GM12878 (cell line): ENCODE measurements at regions not wholly inside any gene's neighbourhood (a gene's known extent, or its start where the extent isn't known, plus 50 kb on each side); places are given as distances from the start of the nearest gene placed in this dataset.

Experiments used
- ATAC-seq: fragments of 200-7000 bp; cut with Tn5 transposase; 3 replicates; pipeline ENCODE4 v1.9.1; 2020; ENCODE audit warnings: mild to moderate bottlenecking, moderate library complexity
- BruUV-seq: library from RNA; stranded (reverse); fragments of 400-500 nt; replicated peaks from 2 replicates; lab custom pipeline; 2021; lab: Mats Ljungman, UMichigan
- CTCF ChIA-PET: fragments of 300-600 bp; sonication (Branson Sonifier 250); formaldehyde crosslinking; extraction: SDS; loops from one replicate; lab custom pipeline; 2021; ENCODE audit warnings: inconsistent platforms; lab: Yijun Ruan, JAX
- POLR2A ChIA-PET: fragments of 350-600 bp; formaldehyde crosslinking; extraction: SDS; loops from one replicate; lab custom pipeline; 2021; ENCODE audit warnings: inconsistent platforms; lab: Charles Lee
- RAD21 ChIA-PET: fragments of 300-600 bp; sonication (Branson Sonifier 250); formaldehyde crosslinking; loops from one replicate; lab custom pipeline; 2023; ENCODE audit warnings: antibody characterized with exemption; ENCODE audit not compliant: unreplicated experiment; lab: Charles Lee
- SMC1A ChIA-PET: fragments of 300-600 bp; sonication (Branson Sonifier 250); formaldehyde crosslinking; loops from one replicate; lab custom pipeline; 2023; ENCODE audit not compliant: unreplicated experiment, uncharacterized antibody; lab: Charles Lee
- DNase-seq: peaks from one replicate; pipeline ENCODE4 v3.0.0-alpha.2; 2011; ENCODE audit warnings: low read depth, low spot score
- FAIRE-seq: peaks from 3 replicates; lab custom pipeline; 2011; peaks lifted over from hg19 to GRCh38; lab: Jason Lieb, UNC
- H2AFZ ChIP-seq: 2 replicates; pipeline ENCODE4 v1.6.0; 2011; ENCODE audit warnings: low read depth, low read length, control low read depth; ENCODE audit not compliant: control insufficient read depth
- H3K27ac ChIP-seq: 2 replicates; pipeline ENCODE4 v1.5.1; 2011; ENCODE audit warnings: control low read depth; ENCODE audit not compliant: control insufficient read depth, insufficient read depth
- H3K27me3 ChIP-seq, 2 experiments: replicated peaks in 1 of 2; 2 replicates each; pipeline versions ENCODE4 v1.6.0 to v1.6.1; 2011; ENCODE audit warnings: low read length in 1 of 2; ENCODE audit not compliant: control insufficient read depth in 2 of 2, insufficient read depth in 2 of 2
- H3K36me3 ChIP-seq, 2 experiments: 2 replicates each; pipeline ENCODE4 v1.5.1; 2011; ENCODE audit warnings: low read length in 1 of 2; ENCODE audit not compliant: control insufficient read depth in 2 of 2, insufficient read depth in 2 of 2
- H3K4me1 ChIP-seq: 2 replicates; pipeline ENCODE4 v1.6.1; 2011; ENCODE audit warnings: mild to moderate bottlenecking, low read length, moderate library complexity, mixed read lengths; ENCODE audit not compliant: control insufficient read depth, insufficient read depth
- H3K4me2 ChIP-seq: 2 replicates; pipeline ENCODE4 v1.6.0; 2011; ENCODE audit warnings: control low read depth; ENCODE audit not compliant: control insufficient read depth, insufficient read depth
- H3K4me3 ChIP-seq: fragments of 200-600 bp; sonication (generic); 2 replicates; pipeline ENCODE4 v1.5.1; 2016
- H3K79me2 ChIP-seq: 2 replicates; pipeline ENCODE4 v1.6.0; 2011; ENCODE audit warnings: low read length; ENCODE audit not compliant: control insufficient read depth, insufficient read depth
- H3K9ac ChIP-seq: 2 replicates; pipeline ENCODE4 v1.8.0; 2011; ENCODE audit warnings: low read length, control low read depth, mixed read lengths; ENCODE audit not compliant: control insufficient read depth, insufficient read depth
- H3K9me3 ChIP-seq: replicated peaks from 3 replicates; pipeline ENCODE4 v1.5.1; 2011; ENCODE audit warnings: mild to moderate bottlenecking, low read length; ENCODE audit not compliant: control insufficient read depth, insufficient read depth
- H4K20me1 ChIP-seq: 2 replicates; pipeline ENCODE4 v1.6.0; 2011; ENCODE audit not compliant: control insufficient read depth, insufficient read depth
- EZH2 ChIP-seq: IDR thresholded peaks from 2 replicates; pipeline ENCODE4 v1.6.1; 2012; ENCODE audit warnings: low read depth, mild to moderate bottlenecking, control low read depth, inconsistent platforms, low read length, borderline replicate concordance; ENCODE audit not compliant: control insufficient read depth
- FOXM1 ChIP-seq: IDR thresholded peaks from 2 replicates; pipeline ENCODE4 v1.6.1; 2012; ENCODE audit warnings: low read depth, mild to moderate bottlenecking, inconsistent platforms, low read length, moderate library complexity
- GABPA ChIP-seq: IDR thresholded peaks from 2 replicates; pipeline ENCODE4 v1.6.1; 2014; ENCODE audit warnings: antibody characterized with exemption, low read depth, mild to moderate bottlenecking, inconsistent platforms
- JUNB ChIP-seq: IDR thresholded peaks from 2 replicates; pipeline ENCODE4 v1.6.1; 2016; ENCODE audit warnings: antibody characterized with exemption, mild to moderate bottlenecking
- NFIC ChIP-seq: IDR thresholded peaks from 2 replicates; pipeline ENCODE4 v1.6.1; 2012; ENCODE audit warnings: low read depth, mild to moderate bottlenecking, inconsistent platforms, low read length, moderate library complexity
- PAX8 ChIP-seq: fragments of 450-650 bp; IDR thresholded peaks from 2 replicates; pipeline ENCODE4 v1.6.1; 2017; ENCODE audit warnings: mild to moderate bottlenecking, moderate library complexity
- PKNOX1 ChIP-seq: fragments of 450-650 bp; IDR thresholded peaks from 2 replicates; pipeline ENCODE4 v1.6.1; 2016; ENCODE audit warnings: mild to moderate bottlenecking
- SMAD1 ChIP-seq: fragments of 450-650 bp; IDR thresholded peaks from 2 replicates; pipeline ENCODE4 v1.6.1; 2018; ENCODE audit warnings: mild to moderate bottlenecking, low read depth; ENCODE audit not compliant: partially characterized antibody
- SMC3 ChIP-seq: IDR thresholded peaks from 2 replicates; pipeline ENCODE4 v1.6.1; 2011; ENCODE audit warnings: low read length, improper control_type of control experiment, borderline replicate concordance
- ZNF217 ChIP-seq: fragments of 450-650 bp; IDR thresholded peaks from 2 replicates; pipeline ENCODE4 v1.6.1; 2017; ENCODE audit warnings: antibody characterized with exemption, mild to moderate bottlenecking
- WGBS: methylation state at CpG from one replicate; pipeline ENCODE4 v1.1.6; 2016; ENCODE audit warnings: low lambda C conversion rate; ENCODE audit not compliant: insufficient replicate concordance, insufficient coverage; ENCODE audit errors: missing lambda C conversion rate; 5-methylcytosine and 5-hydroxymethylcytosine counted together
- in situ Hi-C: fragments of 300-500 bp; cut with MboI; formaldehyde crosslinking; loops from 9 replicates; pipeline ENCODE4 v1.14.3; 2018; ENCODE audit warnings: mixed read lengths
- intact Hi-C: fragments of 100-400 bp; cut with micrococcal nuclease; formaldehyde crosslinking; loops from one replicate; pipeline ENCODE4 v1.14.2; 2022; ENCODE audit not compliant: unreplicated experiment
- TF ChIP-seq, protein P1 (sequence below): fragments of 450-650 bp; formaldehyde crosslinking; IDR thresholded peaks from 2 replicates; pipeline ENCODE4 v1.5.0; 2022; ENCODE audit warnings: mild to moderate bottlenecking, missing genetic modification characterization
- TF ChIP-seq, protein P2 (sequence below): fragments of 450-650 bp; IDR thresholded peaks from 2 replicates; pipeline ENCODE4 v1.6.1; 2017; ENCODE audit warnings: borderline replicate concordance
- TF ChIP-seq, protein P3 (sequence below): IDR thresholded peaks from 2 replicates; pipeline ENCODE4 v1.6.1; 2011; ENCODE audit warnings: mild to moderate bottlenecking, low read depth, low read length, moderate library complexity; ENCODE audit not compliant: insufficient replicate concordance

- H3K79me2 ChIP-seq = peaks cover 6% of the 10 kb centered on the region
- no TSS peak for BruUV-seq
- no peaks in the 10 kb centered on the region for H4K20me1 ChIP-seq
- CTCF ChIA-PET = interaction anchor here (0.6 kb wide), 1 partner anchor 67 kb away, joined by 3 read pairs; no protein-coding TSS in a partner anchor
- DNase-seq = no peak
- RAD21 ChIA-PET = no interaction called here
- H3K36me3 ChIP-seq = no peaks in the 10 kb centered on the region
- no peak overlapping the region for H3K27ac ChIP-seq
- in situ Hi-C loops = no loop called here
- 80% methylated on average over 6 of the region's 6 CpGs for WGBS
- H3K9me3 ChIP-seq = no peaks in the 10 kb centered on the region; the same call in 2 of the 3 replicates
- SMC1A ChIA-PET = interaction anchor here (1.0 to 1.8 kb wide), 2 partner anchors 22 to 28 kb away, joined by 3 to 6 read pairs; no protein-coding TSS in a partner anchor
- no peak overlapping the region for H3K9ac ChIP-seq
- no peak for ATAC-seq
- TF ChIP-seq FOXM1 (no peak), SMAD1 (no peak), JUNB (no peak), PKNOX1 (no peak), EZH2 (no peak), PAX8 (no peak), GABPA (no peak), ZNF217 (no peak), NFIC (no peak), SMC3 (no peak)
- TF ChIP-seq, protein P1, sequence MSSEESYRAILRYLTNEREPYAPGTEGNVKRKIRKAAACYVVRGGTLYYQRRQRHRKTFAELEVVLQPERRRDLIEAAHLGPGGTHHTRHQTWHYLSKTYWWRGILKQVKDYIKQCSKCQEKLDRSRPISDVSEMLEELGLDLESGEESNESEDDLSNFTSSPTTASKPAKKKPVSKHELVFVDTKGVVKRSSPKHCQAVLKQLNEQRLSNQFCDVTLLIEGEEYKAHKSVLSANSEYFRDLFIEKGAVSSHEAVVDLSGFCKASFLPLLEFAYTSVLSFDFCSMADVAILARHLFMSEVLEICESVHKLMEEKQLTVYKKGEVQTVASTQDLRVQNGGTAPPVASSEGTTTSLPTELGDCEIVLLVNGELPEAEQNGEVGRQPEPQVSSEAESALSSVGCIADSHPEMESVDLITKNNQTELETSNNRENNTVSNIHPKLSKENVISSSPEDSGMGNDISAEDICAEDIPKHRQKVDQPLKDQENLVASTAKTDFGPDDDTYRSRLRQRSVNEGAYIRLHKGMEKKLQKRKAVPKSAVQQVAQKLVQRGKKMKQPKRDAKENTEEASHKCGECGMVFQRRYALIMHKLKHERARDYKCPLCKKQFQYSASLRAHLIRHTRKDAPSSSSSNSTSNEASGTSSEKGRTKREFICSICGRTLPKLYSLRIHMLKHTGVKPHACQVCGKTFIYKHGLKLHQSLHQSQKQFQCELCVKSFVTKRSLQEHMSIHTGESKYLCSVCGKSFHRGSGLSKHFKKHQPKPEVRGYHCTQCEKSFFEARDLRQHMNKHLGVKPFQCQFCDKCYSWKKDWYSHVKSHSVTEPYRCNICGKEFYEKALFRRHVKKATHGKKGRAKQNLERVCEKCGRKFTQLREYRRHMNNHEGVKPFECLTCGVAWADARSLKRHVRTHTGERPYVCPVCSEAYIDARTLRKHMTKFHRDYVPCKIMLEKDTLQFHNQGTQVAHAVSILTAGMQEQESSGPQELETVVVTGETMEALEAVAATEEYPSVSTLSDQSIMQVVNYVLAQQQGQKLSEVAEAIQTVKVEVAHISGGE = no peak
- TF ChIP-seq, protein P2, sequence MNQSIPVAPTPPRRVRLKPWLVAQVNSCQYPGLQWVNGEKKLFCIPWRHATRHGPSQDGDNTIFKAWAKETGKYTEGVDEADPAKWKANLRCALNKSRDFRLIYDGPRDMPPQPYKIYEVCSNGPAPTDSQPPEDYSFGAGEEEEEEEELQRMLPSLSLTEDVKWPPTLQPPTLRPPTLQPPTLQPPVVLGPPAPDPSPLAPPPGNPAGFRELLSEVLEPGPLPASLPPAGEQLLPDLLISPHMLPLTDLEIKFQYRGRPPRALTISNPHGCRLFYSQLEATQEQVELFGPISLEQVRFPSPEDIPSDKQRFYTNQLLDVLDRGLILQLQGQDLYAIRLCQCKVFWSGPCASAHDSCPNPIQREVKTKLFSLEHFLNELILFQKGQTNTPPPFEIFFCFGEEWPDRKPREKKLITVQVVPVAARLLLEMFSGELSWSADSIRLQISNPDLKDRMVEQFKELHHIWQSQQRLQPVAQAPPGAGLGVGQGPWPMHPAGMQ = no peak
- TF ChIP-seq, protein P3, sequence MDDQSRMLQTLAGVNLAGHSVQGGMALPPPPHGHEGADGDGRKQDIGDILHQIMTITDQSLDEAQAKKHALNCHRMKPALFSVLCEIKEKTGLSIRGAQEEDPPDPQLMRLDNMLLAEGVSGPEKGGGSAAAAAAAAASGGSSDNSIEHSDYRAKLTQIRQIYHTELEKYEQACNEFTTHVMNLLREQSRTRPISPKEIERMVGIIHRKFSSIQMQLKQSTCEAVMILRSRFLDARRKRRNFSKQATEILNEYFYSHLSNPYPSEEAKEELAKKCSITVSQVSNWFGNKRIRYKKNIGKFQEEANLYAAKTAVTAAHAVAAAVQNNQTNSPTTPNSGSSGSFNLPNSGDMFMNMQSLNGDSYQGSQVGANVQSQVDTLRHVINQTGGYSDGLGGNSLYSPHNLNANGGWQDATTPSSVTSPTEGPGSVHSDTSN = no peak
- TF ChIP-seq, all 136 proteins: peak for 0
- H3K4me3 ChIP-seq = no peak overlapping the region
- no peak overlapping the region for H2AFZ ChIP-seq
- H3K4me1 ChIP-seq = peaks cover 11% of the 10 kb centered on the region
- H3K4me2 ChIP-seq = no peak overlapping the region
- intact Hi-C loops = loop anchor here (10.0 kb wide), 2 partner anchors 114 to 586 kb away; no protein-coding TSS in a partner anchor
- H3K27me3 ChIP-seq = no peaks in the 10 kb centered on the region
- no peak for FAIRE-seq
- POLR2A ChIA-PET = no interaction called here
Measured at GRCh38 chr17:68178831-68179230, 69.0 kb upstream of the AMZ2 start.
